ENCODE measurements at regions not wholly inside any gene's neighbourhood (a gene's known extent, or its start where the extent isn't known, plus 50 kb on each side); places are given as distances from the start of the nearest gene placed in this dataset.

- no peak for DNase-seq (ENCODE audit: low read depth in 2 of 2)
These were observed 645.5 kb upstream of the ID2 start for GRCh38 chr2:8036366-8036765.

- no peak for DNase-seq (ENCODE audit: low read depth in 2 of 2)
These were observed 642.1 kb upstream of the ID2 start for GRCh38 chr2:8039732-8040131.

GRCh38 chr2:8043295-8043694, 638.6 kb upstream of the ID2 start:
- no peak for DNase-seq (ENCODE audit: low read depth in 2 of 2)

GRCh38 chr2:8044046-8044594, 637.7 kb upstream of the ID2 start:
- DNase-seq (ENCODE audit: low read depth in 2 of 2), result no peak

- no peak for DNase-seq (ENCODE audit: low read depth in 2 of 2)
These were observed 636.7 kb upstream of the ID2 start for GRCh38 chr2:8045081-8045614.

GRCh38 chr2:8046849-8047248, 635.0 kb upstream of the ID2 start:
- DNase-seq (ENCODE audit: low read depth in 2 of 2), result no peak

- no peak for DNase-seq (ENCODE audit: low read depth in 2 of 2)
These were observed 632.7 kb upstream of the ID2 start for GRCh38 chr2:8049176-8049575.

GRCh38 chr2:8049851-8050571, 631.8 kb upstream of the ID2 start:
- peak; percentile 50 to 57 for DNase-seq (ENCODE audit: low read depth in 2 of 2)

- DNase-seq (ENCODE audit: low read depth in 2 of 2), result no peak
These were observed 628.6 kb upstream of the ID2 start for GRCh38 chr2:8053216-8053615.

- no peak for DNase-seq (ENCODE audit: low read depth in 2 of 2)
These were observed 627.8 kb upstream of the ID2 start for GRCh38 chr2:8054070-8054469.

GRCh38 chr2:8058652-8059051, 623.2 kb upstream of the ID2 start:
- DNase-seq (ENCODE audit: low read depth in 2 of 2), result no peak

GRCh38 chr2:8059255-8059654, 622.6 kb upstream of the ID2 start:
- DNase-seq (ENCODE audit: low read depth in 2 of 2), result no peak

GRCh38 chr2:8059794-8060193, 622.1 kb upstream of the ID2 start:
- DNase-seq (ENCODE audit: low read depth in 2 of 2), result no peak

GRCh38 chr2:8061219-8061618, 620.6 kb upstream of the ID2 start:
- DNase-seq (ENCODE audit: low read depth in 2 of 2), result no peak

GRCh38 chr2:8064603-8065002, 617.3 kb upstream of the ID2 start:
- no peak for DNase-seq (ENCODE audit: low read depth in 2 of 2)

GRCh38 chr2:8065191-8065590, 616.7 kb upstream of the ID2 start:
- DNase-seq (ENCODE audit: low read depth in 2 of 2), result no peak

GRCh38 chr2:8067784-8068336, 614.0 kb upstream of the ID2 start:
- no peak for DNase-seq (ENCODE audit: low read depth in 2 of 2)

GRCh38 chr2:8072907-8073306, 608.9 kb upstream of the ID2 start:
- DNase-seq (ENCODE audit: low read depth in 2 of 2), result no peak

- no peak for DNase-seq (ENCODE audit: low read depth in 2 of 2)
These were observed 607.9 kb upstream of the ID2 start for GRCh38 chr2:8073916-8074315.

GRCh38 chr2:8076448-8077342, 605.2 kb upstream of the ID2 start:
- no peak for DNase-seq (ENCODE audit: low read depth in 2 of 2)

- no peak for DNase-seq (ENCODE audit: low read depth in 2 of 2)
These were observed 603.2 kb upstream of the ID2 start for GRCh38 chr2:8078705-8079104.

- DNase-seq (ENCODE audit: low read depth in 2 of 2), result no peak
These were observed 601.8 kb upstream of the ID2 start for GRCh38 chr2:8080063-8080462.
